ENCODE measurements at regions not wholly inside any gene's neighbourhood (a gene's known extent, or its start where the extent isn't known, plus 50 kb on each side); places are given as distances from the start of the nearest gene placed in this dataset.
A peak's percentile ranks its signal among the peaks of the same experiment; 100 is the strongest.
"Not testable (repeated sequence)": the region's sequence is repeated elsewhere in the genome, so short reads cannot be mapped to it uniquely, and the experiment has no call there.

DNA sequence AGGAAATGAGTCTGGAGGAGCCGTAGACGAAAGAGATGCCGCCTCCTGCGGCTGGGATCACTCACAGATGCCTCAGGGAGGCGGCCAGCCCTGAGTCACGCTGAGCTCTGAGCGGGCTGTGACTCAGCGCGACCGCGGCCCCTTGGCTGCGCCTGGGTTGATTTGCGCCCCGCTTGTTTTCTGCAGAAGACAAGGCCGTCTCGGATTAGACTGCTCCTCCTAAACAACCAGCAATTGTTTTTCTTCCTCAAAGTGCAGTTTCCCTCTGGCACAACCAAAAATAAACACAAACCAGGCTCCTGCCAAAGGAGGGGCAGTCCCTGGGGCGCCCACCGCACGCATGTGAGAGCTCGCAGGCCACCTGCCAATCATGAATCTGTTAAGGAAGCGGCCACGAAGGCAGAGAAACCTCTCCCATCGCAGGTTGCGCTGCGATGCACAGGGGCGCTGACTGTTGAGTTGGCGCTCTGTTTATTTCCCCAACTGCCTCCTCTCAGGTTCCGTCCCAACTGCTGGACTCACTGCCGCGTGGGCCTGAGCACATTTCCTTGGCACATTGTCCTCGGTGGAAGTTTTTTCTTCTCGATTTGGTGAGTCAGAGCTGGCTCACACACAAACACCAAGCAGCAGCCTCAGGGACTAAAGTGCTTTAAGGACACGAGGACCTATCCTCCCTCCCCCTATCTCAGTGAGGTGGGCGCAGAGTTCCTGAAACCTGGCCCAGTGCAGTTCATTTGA, 85.2 kb upstream of the NDUFV2 start:
- DNase-seq (ENCODE audit: low spot score), result peak; percentile 69

DNA sequence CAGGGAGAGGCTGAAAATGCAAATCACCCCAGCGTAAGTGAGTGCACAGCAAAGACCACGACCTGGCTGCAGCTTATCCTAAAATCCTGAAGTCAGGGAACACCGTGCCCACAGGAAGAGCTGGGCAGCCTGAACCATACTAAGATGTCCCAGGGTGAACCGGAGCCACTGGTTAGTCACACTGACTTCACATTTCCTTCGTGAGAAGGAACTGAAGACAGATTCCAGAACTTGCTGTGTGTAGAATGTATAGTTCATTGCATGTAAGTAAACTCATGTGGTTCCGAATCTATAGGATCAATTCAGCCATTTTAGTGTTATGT, 84.6 kb upstream of the NDUFV2 start:
- DNase-seq (ENCODE audit: low spot score), result no peak

DNA sequence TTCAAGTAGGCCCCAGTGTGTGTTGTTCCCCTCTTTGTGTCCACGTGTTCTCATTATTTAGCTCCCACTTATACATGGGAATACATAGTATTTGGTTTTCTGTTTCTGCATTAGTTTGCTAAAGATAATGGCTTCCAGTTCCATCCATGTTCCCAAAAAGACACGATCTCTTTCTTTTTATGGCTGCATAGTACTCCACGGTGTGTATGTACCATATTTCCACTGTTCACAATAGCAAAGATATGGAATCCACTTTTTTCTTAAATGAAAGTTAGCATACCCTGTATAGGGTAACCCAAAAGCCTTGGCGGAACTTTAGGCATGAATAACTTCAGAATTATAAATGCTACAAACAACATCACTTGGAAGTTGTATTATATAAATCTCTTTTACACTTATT, 83.4 kb upstream of the NDUFV2 start:
- no peak for DNase-seq (ENCODE audit: low spot score)

DNA sequence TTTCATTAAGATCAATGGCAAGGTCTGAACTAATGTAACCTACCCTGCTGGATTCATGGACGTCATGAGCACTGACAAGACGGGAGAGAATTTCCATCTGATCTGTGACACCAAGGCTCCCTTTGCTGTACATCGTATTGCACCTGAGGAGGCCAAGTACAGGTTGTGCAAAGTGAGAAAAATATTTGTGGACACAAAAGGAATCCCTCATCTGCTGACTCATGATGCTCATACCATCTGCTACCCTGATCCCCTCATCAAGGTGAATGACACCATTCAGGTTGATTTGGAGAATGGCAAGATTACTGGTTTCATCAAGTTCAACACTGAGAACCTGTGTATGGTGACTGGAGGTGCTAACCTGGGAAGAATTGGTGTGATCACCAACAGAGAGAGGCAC, 82.3 kb upstream of the NDUFV2 start:
- DNase-seq (ENCODE audit: low spot score), result no peak

DNA sequence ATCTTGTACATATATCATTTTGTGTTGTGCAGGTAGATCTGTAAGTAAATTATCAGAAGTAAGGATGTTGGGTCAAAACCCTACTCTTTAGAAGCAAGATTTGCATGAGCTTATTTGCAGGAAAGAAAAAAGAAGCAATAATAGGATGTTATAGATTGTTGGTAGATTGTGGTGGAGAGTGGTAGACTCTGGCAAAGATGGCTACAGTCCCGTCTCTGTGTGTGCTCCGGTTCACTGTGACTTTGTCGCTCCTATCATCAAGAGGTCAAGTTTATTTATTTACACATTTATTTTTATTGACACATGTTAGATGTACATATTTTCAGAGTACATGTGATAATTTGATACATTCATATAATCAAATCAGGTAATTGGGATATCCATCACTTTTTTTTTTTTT, 81.0 kb upstream of the NDUFV2 start:
- no peak for DNase-seq (ENCODE audit: low spot score)

DNA sequence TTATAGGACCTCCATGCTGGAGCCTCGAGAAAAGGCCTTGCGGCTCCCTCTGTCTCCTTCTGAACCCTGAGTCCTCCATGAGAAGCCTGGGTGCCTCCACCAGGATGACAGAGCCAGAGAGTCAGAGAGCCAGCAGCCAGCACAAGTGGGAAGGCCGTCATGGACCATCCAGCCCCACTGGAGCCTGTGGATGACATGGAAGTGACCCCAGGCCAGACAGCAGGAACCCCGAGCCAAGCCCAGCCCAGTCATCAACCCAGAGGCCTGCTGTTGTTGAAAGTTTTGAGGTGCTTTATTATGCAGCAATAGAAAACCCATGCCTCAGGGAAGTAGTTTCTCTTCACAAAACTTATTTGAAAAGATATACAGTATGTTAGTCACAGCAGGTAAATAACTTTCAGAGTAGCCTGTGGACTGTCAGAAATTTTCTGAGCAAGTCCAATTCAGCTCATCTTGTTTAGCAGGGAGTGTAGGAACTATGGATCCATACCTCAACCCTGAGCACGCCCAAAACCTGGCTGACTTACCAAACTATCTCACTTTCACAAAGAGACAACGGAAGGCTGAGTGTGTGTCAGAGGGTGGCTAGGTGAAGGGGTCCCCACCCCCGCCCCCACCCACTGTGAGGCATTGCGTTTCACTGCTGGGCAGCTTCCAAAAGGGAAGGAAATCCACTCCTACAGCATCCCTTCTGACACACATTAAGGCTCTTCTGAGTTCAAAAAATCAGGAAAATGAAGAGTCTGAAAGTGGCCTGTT, 79.9 kb upstream of the NDUFV2 start:
- peak; percentile 26 for DNase-seq (ENCODE audit: low spot score)

DNA sequence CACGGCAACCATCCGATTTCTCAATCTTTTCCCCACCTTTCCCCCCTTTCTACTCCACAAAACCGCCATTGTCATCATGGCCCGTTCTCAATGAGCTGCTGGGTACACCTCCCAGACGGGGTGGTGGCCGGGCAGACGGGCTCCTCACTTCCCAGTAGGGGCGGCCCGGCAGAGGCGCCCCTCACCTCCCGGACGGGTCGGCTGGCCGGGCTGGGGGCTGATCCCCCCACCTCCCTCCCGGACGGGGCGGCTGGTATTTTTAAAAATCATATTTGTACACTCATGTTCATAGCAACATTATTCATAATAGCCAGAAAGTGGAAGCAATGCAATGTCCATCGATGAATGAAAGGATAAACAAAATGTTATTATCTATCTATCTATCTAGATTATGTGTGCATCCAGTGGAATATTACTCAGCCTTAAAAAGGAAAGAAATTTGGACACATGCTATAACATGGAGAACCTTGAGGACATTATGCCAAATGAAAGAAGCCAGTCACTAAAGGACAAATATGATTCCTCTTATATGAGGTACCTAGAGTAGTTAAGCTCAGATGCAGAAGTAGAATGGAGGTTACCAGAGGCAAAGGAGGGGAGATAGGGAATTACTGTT, 78.4 kb upstream of the NDUFV2 start:
- DNase-seq (ENCODE audit: low spot score), result not testable (repeated sequence)

DNA sequence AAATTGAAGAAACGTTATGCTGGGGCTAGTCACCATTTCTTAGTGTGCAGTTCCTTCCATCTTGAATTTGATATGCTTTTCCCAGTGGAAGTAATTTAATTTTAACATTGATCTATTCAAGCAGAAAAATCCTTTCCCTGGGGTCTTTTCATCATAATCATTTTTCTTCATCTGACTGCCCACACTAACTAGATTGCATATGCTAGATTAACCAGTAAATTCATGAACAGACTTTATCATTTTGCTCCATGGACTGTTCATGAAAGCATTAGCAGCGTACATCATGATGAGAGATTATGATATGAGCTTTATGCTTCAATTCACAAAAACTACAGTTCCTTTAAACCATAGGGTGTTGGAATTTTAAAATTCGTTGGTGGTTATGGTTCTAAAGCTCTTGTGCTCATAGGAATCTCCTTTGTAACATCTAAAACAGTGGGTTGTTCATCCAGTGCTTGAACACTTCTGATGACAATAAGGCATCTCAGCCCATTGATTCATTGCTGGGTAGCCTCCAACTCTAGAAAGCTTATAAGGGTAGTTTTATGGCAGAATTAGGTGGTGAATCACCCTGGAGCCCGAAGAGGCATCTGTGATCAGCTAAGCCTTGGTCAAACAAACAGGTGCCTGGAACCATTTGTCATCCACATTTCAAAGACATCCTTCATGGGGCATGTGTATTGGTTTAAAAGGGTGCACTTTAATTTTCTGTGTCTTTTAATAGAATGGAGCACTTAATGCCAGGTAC, 77.2 kb upstream of the NDUFV2 start:
- no peak for DNase-seq (ENCODE audit: low spot score)

DNA sequence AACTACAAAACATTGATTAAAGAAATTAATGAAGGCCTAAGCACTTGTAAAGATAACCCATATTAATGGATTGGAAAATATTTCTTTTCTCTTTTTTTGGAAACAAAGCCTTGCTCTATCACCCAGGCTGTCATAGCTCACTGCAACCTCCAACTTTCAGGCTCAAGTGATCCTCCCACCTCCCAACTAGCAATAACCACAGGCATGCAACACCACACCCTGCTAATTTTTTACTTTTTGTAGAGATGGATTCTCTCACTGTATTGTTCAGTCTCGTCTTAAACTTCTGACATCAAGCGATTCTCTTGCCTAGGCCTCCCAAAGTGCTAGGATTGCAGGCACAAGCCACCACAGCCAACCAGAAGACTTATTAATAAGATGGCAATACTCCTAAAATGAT, 73.4 kb upstream of the NDUFV2 start:
- no peak for DNase-seq (ENCODE audit: low spot score)

DNA sequence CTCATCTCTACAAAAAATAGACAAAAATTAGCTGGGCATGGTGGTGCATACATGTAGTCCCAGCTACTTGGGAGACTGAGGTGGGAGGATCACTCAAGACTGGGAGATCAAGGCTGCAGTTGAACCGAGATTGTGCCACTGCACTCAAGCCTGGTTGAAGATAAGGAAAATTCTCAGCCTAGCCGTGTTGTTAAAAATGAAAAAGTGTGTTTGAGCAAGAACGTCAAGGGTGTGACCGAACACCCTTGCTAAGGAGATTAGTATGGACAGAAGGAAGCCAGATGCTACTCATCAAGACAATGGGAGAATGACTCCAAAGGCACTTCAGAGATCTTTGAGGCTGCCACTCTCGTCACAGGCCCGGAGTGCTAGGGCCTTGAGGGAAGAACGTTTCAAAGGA, 70.0 kb upstream of the NDUFV2 start:
- no peak for DNase-seq (ENCODE audit: low spot score)

DNA sequence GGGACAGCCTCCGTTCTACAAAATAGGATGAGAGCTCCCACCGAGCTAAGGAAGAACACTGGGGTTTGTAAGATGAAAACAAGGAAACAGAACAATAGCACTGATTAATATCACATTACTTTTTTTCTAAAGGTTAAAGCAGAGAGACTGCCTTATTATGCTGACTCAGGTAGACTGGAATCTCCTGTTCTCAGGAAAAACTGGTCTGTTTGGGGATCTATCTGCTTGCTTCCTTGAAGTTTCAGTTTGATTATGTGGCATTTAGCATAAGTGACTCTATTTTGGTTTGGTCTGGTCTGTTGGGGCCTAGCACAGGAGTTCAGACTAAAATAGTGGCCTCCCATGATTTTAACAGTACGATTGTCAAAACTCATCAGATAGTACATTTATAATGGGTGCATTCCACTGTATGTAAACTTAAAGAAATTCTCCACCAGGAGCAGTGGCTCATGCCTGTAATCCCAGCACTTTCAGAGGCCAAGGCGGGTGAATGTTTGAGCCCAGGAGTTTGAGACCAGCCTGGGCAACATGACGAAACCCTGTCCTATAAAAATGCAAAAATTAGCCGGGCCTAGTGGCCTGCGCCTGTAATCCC, 64.1 kb upstream of the NDUFV2 start:
- no peak for DNase-seq (ENCODE audit: low spot score)

DNA sequence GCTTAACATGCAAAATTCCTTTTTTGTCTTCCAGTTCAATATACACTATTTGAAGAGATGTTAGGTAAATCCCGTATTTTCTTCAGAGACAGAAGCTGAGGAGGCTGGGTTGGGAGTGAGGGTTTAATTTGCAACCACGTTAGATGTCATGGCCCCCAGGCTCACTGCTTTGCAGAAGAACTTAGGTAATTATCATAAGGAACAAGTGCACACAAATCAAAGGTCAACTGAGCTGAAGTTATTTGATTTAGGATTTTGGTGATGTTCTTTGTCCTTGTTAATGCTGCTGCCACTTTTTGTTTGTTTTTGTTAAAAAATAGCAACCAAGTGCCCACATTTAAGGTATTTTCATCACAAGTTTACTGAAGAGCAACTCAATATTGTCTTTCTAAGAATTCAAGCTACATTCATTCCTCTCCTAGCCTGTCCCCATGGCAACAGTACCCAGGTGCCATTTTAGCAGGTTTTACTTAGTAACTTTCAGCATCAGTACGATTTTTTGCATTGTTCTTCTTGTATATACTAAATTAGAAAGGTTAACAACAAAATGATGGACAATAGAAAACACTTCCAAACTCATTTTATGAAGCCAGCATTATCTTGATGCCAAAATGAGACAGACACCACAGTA, 62.9 kb upstream of the NDUFV2 start:
- no peak for DNase-seq (ENCODE audit: low spot score)

DNA sequence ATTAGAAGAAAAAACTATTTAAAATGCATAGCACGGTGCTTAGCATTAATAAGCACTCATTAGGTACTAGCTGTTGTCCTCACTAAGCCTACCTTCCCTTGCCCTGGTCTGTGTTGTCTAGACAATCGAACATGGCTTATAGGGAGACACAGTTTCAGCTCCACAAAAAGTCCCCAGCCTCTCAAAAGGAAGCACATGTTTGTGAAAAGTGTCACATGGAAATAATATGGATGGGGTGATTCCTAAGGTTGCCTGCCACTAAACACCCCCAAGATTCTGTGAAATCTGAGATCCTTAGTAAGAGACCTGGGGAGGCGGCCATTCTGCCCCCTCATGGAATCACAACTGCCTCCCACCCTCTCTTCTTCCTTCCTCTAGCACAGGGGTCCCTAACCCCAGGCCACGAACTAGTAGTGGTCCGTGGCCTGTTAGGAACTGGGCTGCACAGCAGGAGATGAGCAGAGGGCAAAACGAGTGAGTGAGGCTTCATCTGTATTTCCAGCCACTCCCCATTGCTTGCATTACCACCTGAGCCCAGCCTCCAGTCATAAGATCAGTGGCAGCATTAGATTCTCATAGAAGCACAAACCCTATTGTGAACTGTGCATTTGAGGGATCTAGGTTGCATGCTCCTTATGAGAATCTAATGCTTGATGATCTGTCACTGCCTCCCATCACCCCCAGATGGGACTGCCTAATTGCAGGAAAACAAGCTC, 59.6 kb upstream of the NDUFV2 start:
- DNase-seq (ENCODE audit: low spot score), result no peak

DNA sequence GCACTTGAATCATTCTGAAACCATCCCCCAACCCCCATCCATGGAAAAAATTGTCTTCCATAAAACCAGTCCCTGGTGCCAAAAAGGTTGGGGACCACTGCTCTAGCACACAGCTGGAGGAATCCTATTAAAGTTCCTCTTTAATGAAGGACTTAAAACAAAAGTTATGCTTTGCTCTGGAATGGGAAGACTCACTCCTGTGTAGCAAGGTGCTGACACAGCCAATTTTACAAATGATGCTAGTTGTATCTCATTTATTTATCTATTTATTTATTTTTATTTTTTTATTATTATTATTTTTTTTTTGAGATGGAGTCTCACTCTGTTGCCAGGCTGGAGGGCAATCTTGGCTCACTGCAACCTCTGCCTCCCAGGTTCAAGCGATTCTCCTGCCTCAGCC, 58.9 kb upstream of the NDUFV2 start:
- DNase-seq (ENCODE audit: low spot score), result no peak

DNA sequence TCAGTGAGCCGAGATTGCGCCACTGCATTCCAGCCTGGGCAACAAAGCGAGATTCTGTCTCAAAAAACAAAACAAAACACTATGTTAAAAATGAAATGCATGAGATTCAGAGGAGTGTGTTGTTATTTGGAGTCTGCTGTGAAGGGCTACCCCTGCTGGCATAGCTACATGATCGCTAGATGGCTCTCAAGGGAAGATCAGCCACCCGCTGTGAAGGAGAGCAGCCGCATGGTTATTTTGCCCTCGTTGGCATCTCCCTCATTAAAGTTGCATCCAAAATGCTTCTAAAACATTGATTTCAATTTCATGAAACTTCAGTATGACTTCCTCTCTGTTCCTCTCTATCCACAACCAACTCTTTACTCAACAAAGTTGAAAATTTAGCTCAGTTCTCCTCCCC, 54.8 kb upstream of the NDUFV2 start:
- no peak for DNase-seq (ENCODE audit: low spot score)

DNA sequence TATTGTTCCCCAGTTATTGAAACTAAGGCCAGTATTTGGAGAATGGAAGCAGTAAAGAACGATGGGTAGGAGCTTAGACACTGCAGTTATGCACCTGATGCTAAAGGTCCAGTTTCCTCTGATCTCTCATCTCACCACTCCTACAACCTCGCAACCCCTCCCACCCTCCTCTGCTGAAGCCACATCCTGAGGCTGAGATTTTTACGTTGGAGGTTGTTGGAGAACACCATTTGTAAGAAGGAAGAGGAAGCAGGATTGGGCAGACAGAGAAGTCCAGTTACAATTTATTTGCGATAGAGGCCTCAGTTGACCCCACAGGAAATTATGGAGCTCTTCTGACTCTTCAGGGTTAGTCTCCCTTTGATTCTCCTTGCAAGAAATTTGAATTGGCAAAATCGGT, 54.3 kb upstream of the NDUFV2 start:
- DNase-seq (ENCODE audit: low spot score), result no peak

DNA sequence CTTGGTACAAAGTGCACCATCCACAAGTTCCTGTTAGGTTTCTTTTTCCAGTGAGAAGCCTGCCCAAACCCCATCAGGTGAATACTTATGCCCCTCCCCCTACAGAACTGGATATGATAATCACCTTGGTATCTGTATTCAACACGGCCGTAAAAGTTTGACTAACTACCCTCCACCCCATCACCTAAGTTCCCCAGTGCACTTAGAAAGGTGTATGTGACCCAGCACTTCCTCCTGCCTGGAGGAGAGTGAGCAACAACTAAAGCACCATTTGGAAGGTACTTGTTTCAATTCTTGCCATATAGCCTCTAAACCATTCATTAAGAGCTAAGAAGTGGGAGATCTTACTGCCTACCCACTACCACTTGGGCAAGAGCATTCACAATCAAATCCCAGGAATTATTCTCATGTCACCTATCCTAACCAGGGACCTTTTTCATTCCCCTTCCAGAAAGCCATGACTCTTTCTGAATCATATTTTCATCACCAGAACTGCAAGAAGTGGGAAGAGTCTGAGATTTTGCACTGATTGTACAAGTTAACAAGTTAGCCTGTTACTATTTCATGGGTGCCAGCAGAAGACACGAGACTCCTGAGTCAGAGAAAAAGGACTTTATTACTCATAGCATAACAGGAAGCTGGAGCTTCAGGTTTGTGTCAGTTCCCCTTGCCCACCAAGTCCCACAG, 53.5 kb upstream of the NDUFV2 start:
- no peak for DNase-seq (ENCODE audit: low spot score)

DNA sequence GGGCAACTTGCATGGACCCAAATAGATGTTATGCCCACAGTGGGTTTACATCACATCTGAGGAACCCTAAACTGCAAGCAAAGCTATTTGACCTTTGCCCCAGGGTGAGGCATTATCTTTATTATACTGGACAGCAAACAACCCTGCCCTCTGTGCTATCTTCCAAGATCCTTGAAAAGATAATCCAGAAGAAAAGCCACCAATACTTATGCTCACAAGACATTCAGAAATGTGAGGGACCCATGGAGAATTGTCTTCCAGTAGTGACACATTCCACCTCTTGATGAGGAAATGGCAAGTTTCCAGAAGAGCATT, 53.0 kb upstream of the NDUFV2 start:
- no peak for DNase-seq (ENCODE audit: low spot score)

DNA sequence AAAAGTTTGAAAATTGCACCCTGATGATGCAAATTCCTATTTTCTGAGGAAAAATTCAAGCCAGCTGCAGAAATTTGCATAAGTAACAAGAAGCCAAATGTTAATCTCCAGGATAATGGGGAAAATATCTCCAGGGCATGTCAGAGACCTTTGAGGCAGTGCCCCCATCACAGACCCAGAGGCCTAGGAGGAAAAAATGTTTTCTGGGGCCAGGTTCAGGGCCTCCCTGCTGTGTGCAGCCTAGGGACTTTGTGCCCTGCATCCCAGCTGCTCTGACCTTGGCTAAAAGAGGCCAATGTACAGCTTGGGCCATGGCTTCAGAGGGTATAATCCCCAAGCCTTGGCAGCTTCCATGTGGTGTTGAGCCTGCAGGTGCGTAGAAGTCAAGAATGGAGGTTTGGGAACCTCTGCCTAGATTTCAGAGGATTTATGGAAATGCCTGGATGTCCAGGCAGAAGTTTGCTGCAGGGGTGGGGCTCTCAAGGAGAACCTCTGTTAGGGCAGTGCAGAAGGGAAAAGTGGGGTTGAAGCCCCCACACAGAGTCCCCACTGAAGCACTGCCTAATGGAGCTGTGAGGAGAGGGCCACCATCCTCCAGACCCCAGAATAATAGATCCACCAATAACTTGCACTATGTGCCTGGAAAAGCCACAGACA, 51.7 kb upstream of the NDUFV2 start:
- not testable (repeated sequence) for DNase-seq (ENCODE audit: low spot score)

Measured in iPS-NIHi11 (cell line).